HG03159 (cell line): ENCODE measurements at regions not wholly inside any gene's neighbourhood (a gene's known extent, or its start where the extent isn't known, plus 50 kb on each side); places are given as distances from the start of the nearest gene placed in this dataset.

Experiments
- ATAC-seq: cut with Tn5 transposase; IDR thresholded peaks from one replicate; pipeline ENCODE4 v1.9.1; 2021; ENCODE audit warnings: mild to moderate bottlenecking, moderate library complexity; ENCODE audit not compliant: unreplicated experiment

- no peak for ATAC-seq
These were observed 146.8 kb downstream of the FAM43A start for GRCh38 chr3:194832346-194833104.

GRCh38 chr3:194833114-194833910 is 147.6 kb downstream of the FAM43A start:
- ATAC-seq, result no peak

GRCh38 chr3:194836661-194837060 is 151.0 kb downstream of the FAM43A start:
- no peak for ATAC-seq

- ATAC-seq, result no peak
These were observed 151.9 kb downstream of the FAM43A start for GRCh38 chr3:194837457-194838127.

- ATAC-seq, result no peak
These were observed 152.6 kb downstream of the FAM43A start for GRCh38 chr3:194838236-194838635.

GRCh38 chr3:194840661-194841514 is 155.2 kb downstream of the FAM43A start:
- no peak for ATAC-seq

GRCh38 chr3:194841515-194841841 is 155.8 kb downstream of the FAM43A start:
- no peak for ATAC-seq

- ATAC-seq, result no peak
These were observed 157.9 kb downstream of the FAM43A start for GRCh38 chr3:194843556-194843955.

- ATAC-seq, result no peak
These were observed 158.4 kb downstream of the FAM43A start for GRCh38 chr3:194844046-194844445.

GRCh38 chr3:194849166-194849875 is 163.6 kb downstream of the FAM43A start:
- no peak for ATAC-seq

GRCh38 chr3:194851254-194851653 is 165.6 kb downstream of the FAM43A start:
- no peak for ATAC-seq

GRCh38 chr3:194851941-194852340 is 166.3 kb downstream of the FAM43A start:
- no peak for ATAC-seq

- no peak for ATAC-seq
These were observed 166.7 kb downstream of the FAM43A start for GRCh38 chr3:194852345-194852744.

GRCh38 chr3:194852831-194853508 is 167.3 kb downstream of the FAM43A start:
- ATAC-seq, result no peak

- no peak for ATAC-seq
These were observed 168.5 kb downstream of the FAM43A start for GRCh38 chr3:194854206-194854605.

GRCh38 chr3:194854659-194855390 is 169.1 kb downstream of the FAM43A start:
- no peak for ATAC-seq

- ATAC-seq, result no peak
These were observed 170.6 kb downstream of the FAM43A start for GRCh38 chr3:194856296-194856695.

GRCh38 chr3:194857469-194858113 is 171.9 kb downstream of the FAM43A start:
- ATAC-seq, result no peak
